ENCODE measurements at regions not wholly inside any gene's neighbourhood (a gene's known extent, or its start where the extent isn't known, plus 50 kb on each side); places are given as distances from the start of the nearest gene placed in this dataset.
"Not testable (repeated sequence)": the region's sequence is repeated elsewhere in the genome, so short reads cannot be mapped to it uniquely, and the experiment has no call there.

GRCh38 chr2:203637471-203638167 is 68.8 kb upstream of the CD28 start:
- in situ Hi-C loops (cut with HindIII; ENCODE audit: low pct_unique_long_range_greater_than_20kb, low sequenced_read_pairs) = no loop called here

GRCh38 chr2:203641865-203642264 is 64.6 kb upstream of the CD28 start:
- in situ Hi-C loops (cut with HindIII; ENCODE audit: low pct_unique_long_range_greater_than_20kb, low sequenced_read_pairs); DNase-seq (ENCODE audit: low read depth in 1 of 2, low spot score in 1 of 2): not testable (repeated sequence)

More at GRCh38 chr2:203637471-203638167, 68.8 kb upstream of the CD28 start:
- no peak for DNase-seq (ENCODE audit: low read depth in 1 of 2, low spot score in 1 of 2)
- no peak for TF ChIP-seq JUND (IDR thresholded peaks at IDR 0.05; ENCODE audit: low read depth)

GRCh38 chr2:203642841-203643240 is 63.6 kb upstream of the CD28 start:
- in situ Hi-C loops (cut with HindIII; ENCODE audit: low pct_unique_long_range_greater_than_20kb, low sequenced_read_pairs); DNase-seq (ENCODE audit: low read depth in 1 of 2, low spot score in 1 of 2): not testable (repeated sequence)

- TF ChIP-seq JUND (IDR thresholded peaks at IDR 0.05; ENCODE audit: low read depth) = no peak
- in situ Hi-C loops (cut with HindIII; ENCODE audit: low pct_unique_long_range_greater_than_20kb, low sequenced_read_pairs) = no loop called here
These were observed 60.6 kb upstream of the CD28 start for GRCh38 chr2:203645831-203646230.

GRCh38 chr2:203646266-203646864 is 60.1 kb upstream of the CD28 start:
- no peak for TF ChIP-seq JUND (IDR thresholded peaks at IDR 0.05; ENCODE audit: low read depth)
- in situ Hi-C loops (cut with HindIII; ENCODE audit: low pct_unique_long_range_greater_than_20kb, low sequenced_read_pairs) = no loop called here
- DNase-seq (ENCODE audit: low read depth in 1 of 2, low spot score in 1 of 2) = no peak

More at GRCh38 chr2:203645831-203646230, 60.6 kb upstream of the CD28 start:
- DNase-seq (ENCODE audit: low read depth in 1 of 2, low spot score in 1 of 2) = no peak

GRCh38 chr2:203646961-203647360 is 59.5 kb upstream of the CD28 start:
- in situ Hi-C loops (cut with HindIII; ENCODE audit: low pct_unique_long_range_greater_than_20kb, low sequenced_read_pairs) = no loop called here
- no peak for DNase-seq (ENCODE audit: low read depth in 1 of 2, low spot score in 1 of 2)

GRCh38 chr2:203647579-203647978 is 58.9 kb upstream of the CD28 start:
- DNase-seq (ENCODE audit: low read depth in 1 of 2, low spot score in 1 of 2) = no peak
- no peak for TF ChIP-seq JUND (IDR thresholded peaks at IDR 0.05; ENCODE audit: low read depth)
- in situ Hi-C loops (cut with HindIII; ENCODE audit: low pct_unique_long_range_greater_than_20kb, low sequenced_read_pairs) = no loop called here

More at GRCh38 chr2:203646961-203647360, 59.5 kb upstream of the CD28 start:
- no peak for TF ChIP-seq JUND (IDR thresholded peaks at IDR 0.05; ENCODE audit: low read depth)

GRCh38 chr2:203648273-203648672 is 58.2 kb upstream of the CD28 start:
- TF ChIP-seq JUND (IDR thresholded peaks at IDR 0.05; ENCODE audit: low read depth) = no peak
- in situ Hi-C loops (cut with HindIII; ENCODE audit: low pct_unique_long_range_greater_than_20kb, low sequenced_read_pairs) = no loop called here
- DNase-seq (ENCODE audit: low read depth in 1 of 2, low spot score in 1 of 2) = peak; percentile 36 to 63

- no peak for DNase-seq (ENCODE audit: low read depth in 1 of 2, low spot score in 1 of 2)
- TF ChIP-seq JUND (IDR thresholded peaks at IDR 0.05; ENCODE audit: low read depth) = no peak
- in situ Hi-C loops (cut with HindIII; ENCODE audit: low pct_unique_long_range_greater_than_20kb, low sequenced_read_pairs) = no loop called here
These were observed 57.1 kb upstream of the CD28 start for GRCh38 chr2:203649176-203649814.

- in situ Hi-C loops (cut with HindIII; ENCODE audit: low pct_unique_long_range_greater_than_20kb, low sequenced_read_pairs) = no loop called here
- TF ChIP-seq JUND (IDR thresholded peaks at IDR 0.05; ENCODE audit: low read depth) = no peak
- peak in 1 of 2 experiments; percentile 64 for DNase-seq (ENCODE audit: low read depth in 1 of 2, low spot score in 1 of 2)
These were observed 55.4 kb upstream of the CD28 start for GRCh38 chr2:203650860-203651613.

GRCh38 chr2:203651621-203652020 is 54.8 kb upstream of the CD28 start:
- no peak for DNase-seq (ENCODE audit: low read depth in 1 of 2, low spot score in 1 of 2)
- in situ Hi-C loops (cut with HindIII; ENCODE audit: low pct_unique_long_range_greater_than_20kb, low sequenced_read_pairs) = no loop called here
- TF ChIP-seq JUND (IDR thresholded peaks at IDR 0.05; ENCODE audit: low read depth) = no peak

GRCh38 chr2:203654826-203655225 is 51.6 kb upstream of the CD28 start:
- no peak for TF ChIP-seq JUND (IDR thresholded peaks at IDR 0.05; ENCODE audit: low read depth)
- no peak for DNase-seq (ENCODE audit: low read depth in 1 of 2, low spot score in 1 of 2)
- in situ Hi-C loops (cut with HindIII; ENCODE audit: low pct_unique_long_range_greater_than_20kb, low sequenced_read_pairs) = no loop called here
